Vagina (tissue), 2 donors: ENCODE measurements at regions not wholly inside any gene's neighbourhood (a gene's known extent, or its start where the extent isn't known, plus 50 kb on each side); places are given as distances from the start of the nearest gene placed in this dataset.

Experiments
- DNase-seq, 2 donors: peaks; one replicate each; pipeline ENCODE4 v3.0.0-alpha.2; 2017; ENCODE audit errors: extremely low spot score in 2 of 2
- H3K27ac ChIP-seq: fragments of 200-600 bp; sonication (generic); one replicate; pipeline ENCODE4 v1.5.1; 2019
- H3K27me3 ChIP-seq: fragments of 200-600 bp; sonication (generic); one replicate; pipeline ENCODE4 v1.5.1; 2019
- H3K36me3 ChIP-seq, 2 donors: fragments of 200-600 bp; sonication (generic); one replicate each; pipeline ENCODE4 v1.5.1; 2017 to 2019
- H3K4me1 ChIP-seq: fragments of 200-600 bp; sonication (generic); one replicate; pipeline ENCODE4 v1.5.1; 2019
- H3K4me3 ChIP-seq, 2 donors: fragments of 200-600 bp; sonication (generic); 1 replicate in 1 of 2; 2 replicates in 1 of 2; pipeline ENCODE4 v1.5.1; 2016 to 2019
- H3K9me3 ChIP-seq: fragments of 200-600 bp; sonication (generic); one replicate; pipeline ENCODE4 v1.5.1; 2019
- CTCF ChIP-seq, 3 experiments: fragments of 450-650 bp in 2 of 3; fragments of 200-600 bp in 1 of 3; sonication (generic) in 1 of 3; IDR thresholded peaks; one replicate each; pipeline ENCODE4 v1.5.1; 2017 to 2019; ENCODE audit warnings: antibody characterized with exemption in 3 of 3, mild to moderate bottlenecking in 2 of 3, moderate library complexity in 2 of 3
- POLR2A ChIP-seq, 2 donors: fragments of 450-650 bp; IDR thresholded peaks; one replicate each; pipeline ENCODE4 v1.6.1; 2017; ENCODE audit warnings: antibody characterized with exemption in 2 of 2, mild to moderate bottlenecking in 2 of 2, moderate library complexity in 2 of 2
- POLR2AphosphoS5 ChIP-seq, 2 donors: sonication (generic); formaldehyde crosslinking; IDR thresholded peaks; one replicate each; pipeline ENCODE4 v1.9.0; 2017; ENCODE audit warnings: antibody characterized with exemption in 2 of 2, mild to moderate bottlenecking in 2 of 2, low read depth in 1 of 2; ENCODE audit not compliant: insufficient read depth in 1 of 2
- intact Hi-C: fragments of 100-400 bp; cut with DNase I; formaldehyde crosslinking; loops from one replicate; pipeline ENCODE4 v1.15.1; 2023

- Histone ChIP-seq H3K9me3 (no peaks in the 10 kb centered on the region), H3K4me3 (no peak overlapping the region), H3K4me1 (no peaks in the 10 kb centered on the region), H3K27ac (no peak overlapping the region), H3K36me3 (no peaks in the 10 kb centered on the region), H3K27me3 (no peaks in the 10 kb centered on the region)
- intact Hi-C loops = no loop called here
- DNase-seq = no peak
- TF ChIP-seq POLR2AphosphoS5 (IDR thresholded peaks at IDR 0.05; ENCODE audit: insufficient read depth in 1 of 2, low read depth in 1 of 2) = no peak
- no peak for TF ChIP-seq POLR2A (IDR thresholded peaks at IDR 0.05)
- TF ChIP-seq CTCF (IDR thresholded peaks at IDR 0.05) = no peak
These were observed 2220.8 kb upstream of the PCDH20 start for GRCh38 chr13:63636316-63636993.

DNA sequence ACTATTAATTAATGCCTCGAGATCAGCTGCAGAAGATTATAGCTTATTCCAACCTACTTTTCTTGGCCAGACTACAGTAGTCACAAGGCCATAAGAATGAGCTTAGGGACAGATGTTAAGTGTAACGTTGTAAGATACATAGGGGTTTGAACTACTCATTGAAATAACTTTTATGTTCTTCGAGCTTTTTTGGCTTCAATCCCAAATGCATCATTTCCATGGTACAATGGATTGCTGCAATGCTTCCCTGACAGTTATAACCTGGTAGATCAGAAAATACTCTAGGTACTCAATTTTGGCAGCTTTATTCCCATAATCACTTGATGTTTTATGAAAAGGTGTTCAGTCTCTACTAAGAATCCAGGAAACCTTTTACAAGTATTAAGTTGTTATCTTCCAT is 2216.7 kb upstream of the PCDH20 start:
- TF ChIP-seq CTCF (IDR thresholded peaks at IDR 0.05) (no peak), POLR2AphosphoS5 (IDR thresholded peaks at IDR 0.05; ENCODE audit: insufficient read depth in 1 of 2, low read depth in 1 of 2) (no peak), POLR2A (IDR thresholded peaks at IDR 0.05) (no peak)
- no peaks in the 10 kb centered on the region for H3K9me3 ChIP-seq

DNA sequence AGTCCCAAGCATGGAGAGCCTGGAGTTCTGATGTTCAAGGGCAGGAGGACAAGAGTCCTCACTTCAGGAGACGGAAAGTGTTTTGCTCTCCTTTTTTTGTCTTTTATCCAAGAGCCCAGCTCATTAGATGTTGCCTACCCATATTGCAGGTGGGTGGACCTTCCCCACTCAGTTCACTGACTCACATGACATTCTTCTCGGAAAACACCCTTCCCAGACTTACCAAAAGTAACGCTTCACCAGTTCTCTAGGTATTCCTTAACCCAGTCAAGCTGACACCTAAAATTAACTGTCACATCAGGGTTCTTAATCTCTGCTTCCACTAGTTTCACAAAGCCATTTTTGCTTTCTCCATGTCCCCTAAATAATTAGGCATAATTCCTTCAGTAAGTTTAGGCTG is 2215.4 kb upstream of the PCDH20 start:
- no peaks in the 10 kb centered on the region for H3K4me1 ChIP-seq
- TF ChIP-seq CTCF (IDR thresholded peaks at IDR 0.05) (no peak), POLR2AphosphoS5 (IDR thresholded peaks at IDR 0.05; ENCODE audit: insufficient read depth in 1 of 2, low read depth in 1 of 2) (no peak), POLR2A (IDR thresholded peaks at IDR 0.05) (no peak)
- H3K27ac ChIP-seq = no peak overlapping the region
- no peaks in the 10 kb centered on the region for H3K36me3 ChIP-seq
- intact Hi-C loops = no loop called here
- DNase-seq = no peak
- H3K9me3 ChIP-seq = no peaks in the 10 kb centered on the region
- H3K4me3 ChIP-seq = no peak overlapping the region
- no peaks in the 10 kb centered on the region for H3K27me3 ChIP-seq

More for the DNA sequence above, 2216.7 kb upstream of the PCDH20 start:
- Histone ChIP-seq H3K27me3 (no peaks in the 10 kb centered on the region), H3K36me3 (no peaks in the 10 kb centered on the region), H3K27ac (no peak overlapping the region), H3K4me3 (no peak overlapping the region), H3K4me1 (no peaks in the 10 kb centered on the region)
- DNase-seq = no peak
- intact Hi-C loops = no loop called here

DNA sequence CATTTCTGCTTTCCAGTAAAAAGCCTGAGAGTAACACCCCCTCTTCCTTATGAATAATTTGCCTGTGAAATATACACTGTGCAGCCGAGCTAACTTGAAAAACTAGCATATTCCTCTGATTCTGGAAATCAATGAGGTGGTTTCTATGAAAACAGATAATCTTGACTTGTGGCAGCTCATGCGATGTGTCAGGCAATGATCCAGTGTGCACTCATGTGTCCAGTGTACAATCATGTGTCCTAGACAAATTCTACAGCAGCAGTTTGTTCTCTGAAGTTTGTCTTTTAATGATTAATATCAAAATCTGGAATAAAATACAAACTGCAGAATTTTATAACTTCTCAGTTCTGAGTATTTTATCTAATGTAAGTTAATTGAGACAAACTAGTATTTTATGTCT is 2213.9 kb upstream of the PCDH20 start:
- no peaks in the 10 kb centered on the region for H3K36me3 ChIP-seq
- DNase-seq = no peak
- H3K27ac ChIP-seq = no peak overlapping the region
- no peaks in the 10 kb centered on the region for H3K4me1 ChIP-seq
- intact Hi-C loops = no loop called here
- H3K27me3 ChIP-seq = no peaks in the 10 kb centered on the region
- H3K4me3 ChIP-seq = no peak overlapping the region
- TF ChIP-seq POLR2A (IDR thresholded peaks at IDR 0.05) (no peak), POLR2AphosphoS5 (IDR thresholded peaks at IDR 0.05; ENCODE audit: insufficient read depth in 1 of 2, low read depth in 1 of 2) (no peak), CTCF (IDR thresholded peaks at IDR 0.05) (no peak)
- H3K9me3 ChIP-seq = no peaks in the 10 kb centered on the region

DNA sequence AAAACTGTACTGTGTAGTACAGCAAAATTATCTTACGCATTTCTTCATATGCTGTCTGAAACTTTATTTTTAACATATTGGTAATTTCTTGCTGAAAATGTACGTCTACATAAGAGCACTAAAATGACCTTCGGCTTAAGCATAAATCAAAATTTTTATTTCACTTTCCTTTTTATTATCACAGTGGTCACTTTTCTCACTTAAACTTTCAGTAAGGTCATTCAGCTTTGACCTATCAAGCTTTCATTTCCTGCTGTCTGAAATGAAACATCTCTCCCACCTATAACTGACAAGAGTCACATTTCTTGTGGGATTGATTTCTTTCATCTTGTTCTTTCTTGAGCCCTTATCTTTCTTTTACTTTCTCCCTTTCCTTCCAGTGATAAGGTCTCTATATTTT is 2212.7 kb upstream of the PCDH20 start:
- Histone ChIP-seq H3K9me3 (no peaks in the 10 kb centered on the region), H3K4me3 (no peak overlapping the region), H3K4me1 (no peaks in the 10 kb centered on the region), H3K27ac (no peak overlapping the region), H3K36me3 (no peaks in the 10 kb centered on the region), H3K27me3 (no peaks in the 10 kb centered on the region)
- no peak for TF ChIP-seq POLR2AphosphoS5 (IDR thresholded peaks at IDR 0.05; ENCODE audit: insufficient read depth in 1 of 2, low read depth in 1 of 2)
- TF ChIP-seq CTCF (IDR thresholded peaks at IDR 0.05) = no peak
- TF ChIP-seq POLR2A (IDR thresholded peaks at IDR 0.05) = no peak
- DNase-seq = no peak
- intact Hi-C loops = no loop called here
